Lung (tissue), 11 donors: ENCODE measurements at regions not wholly inside any gene's neighbourhood (a gene's known extent, or its start where the extent isn't known, plus 50 kb on each side); places are given as distances from the start of the nearest gene placed in this dataset.
"Not testable (repeated sequence)": the region's sequence is repeated elsewhere in the genome, so short reads cannot be mapped to it uniquely, and the experiment has no call there.

Experiments used
- ATAC-seq: fragments of 200-7000 bp; cut with Tn5 transposase; one replicate; pipeline ENCODE4 v1.9.1; 2020; ENCODE audit warnings: moderate number of reproducible peaks; ENCODE audit not compliant: insufficient read depth, low FRiP score
- DNase-seq, 3 donors: peaks; one replicate each; pipeline ENCODE4 v3.0.0-alpha.2; 2013 to 2017
- H3K27ac ChIP-seq, 2 donors: one replicate each; pipeline ENCODE4 v1.5.1; 2013; ENCODE audit warnings: mild to moderate bottlenecking in 2 of 2, moderate library complexity in 2 of 2, control low read depth in 1 of 2, inconsistent platforms in 1 of 2, low read depth in 1 of 2, low read length in 1 of 2
- H3K27me3 ChIP-seq, 3 donors: one replicate each; pipeline ENCODE4 v1.5.1; 2013; ENCODE audit warnings: low read length in 2 of 3; ENCODE audit not compliant: control insufficient read depth in 3 of 3, insufficient read depth in 3 of 3
- H3K36me3 ChIP-seq, 4 donors: one replicate each; pipeline ENCODE4 v1.5.1; 2013; ENCODE audit warnings: low read length in 4 of 4, mild to moderate bottlenecking in 1 of 4, moderate library complexity in 1 of 4; ENCODE audit not compliant: control insufficient read depth in 4 of 4, insufficient read depth in 4 of 4
- H3K4me1 ChIP-seq, 5 donors: one replicate each; pipeline ENCODE4 v1.5.1; 2013; ENCODE audit warnings: low read length in 5 of 5, mild to moderate bottlenecking in 2 of 5, moderate library complexity in 1 of 5; ENCODE audit not compliant: control insufficient read depth in 5 of 5, insufficient read depth in 5 of 5
- H3K4me3 ChIP-seq: one replicate; pipeline ENCODE4 v1.5.1; 2013; ENCODE audit warnings: mild to moderate bottlenecking, control low read depth, moderate library complexity
- H3K9ac ChIP-seq, 2 donors: one replicate each; pipeline ENCODE4 v1.5.1; 2013; ENCODE audit warnings: low read length in 2 of 2, control low read depth in 1 of 2; ENCODE audit not compliant: insufficient read depth in 1 of 2
- H3K9me3 ChIP-seq, 4 donors: one replicate each; pipeline ENCODE4 v1.5.1; 2013; ENCODE audit warnings: low read length in 3 of 4, mild to moderate bottlenecking in 1 of 4, moderate library complexity in 1 of 4; ENCODE audit not compliant: control insufficient read depth in 4 of 4, insufficient read depth in 3 of 4
- CTCF ChIP-seq: IDR thresholded peaks from 2 replicates; pipeline ENCODE4 v1.5.1; 2012; ENCODE audit warnings: mild to moderate bottlenecking; ENCODE audit errors: control extremely low read depth, extremely low read depth
- WGBS, 2 donors: extraction: QIAGEN DNeasy Blood & Tissue Kit; methylation state at CpG; one replicate each; pipeline ENCODE4 v1.1.7; 2013; 5-methylcytosine and 5-hydroxymethylcytosine counted together
- donor health status: control.
- donor health status: control.
- donor health status: Bipolar disorder and iron deficiency.
- donor health status: healthy.
- donor health status: DM: yes; HTN: yes; CAD: no.

GRCh38 chr6:67812693-67813092 is 822.4 kb upstream of the ADGRB3 start:
- Histone ChIP-seq H3K4me3 (no peak overlapping the region), H3K9ac (no peak overlapping the region), H3K4me1 (no peaks in the 10 kb centered on the region), H3K9me3 (peaks cover 0 to 6% (median 1%) of the 10 kb centered on the region in 4 donors), H3K27me3 (no peaks in the 10 kb centered on the region), H3K36me3 (no peaks in the 10 kb centered on the region), H3K27ac (no peak overlapping the region)
- WGBS, 2 donors = 90 to 94% methylated on average over 1 of the region's 1 CpG
- ATAC-seq = no peak
- DNase-seq = no peak
- no peak for TF ChIP-seq CTCF

DNA sequence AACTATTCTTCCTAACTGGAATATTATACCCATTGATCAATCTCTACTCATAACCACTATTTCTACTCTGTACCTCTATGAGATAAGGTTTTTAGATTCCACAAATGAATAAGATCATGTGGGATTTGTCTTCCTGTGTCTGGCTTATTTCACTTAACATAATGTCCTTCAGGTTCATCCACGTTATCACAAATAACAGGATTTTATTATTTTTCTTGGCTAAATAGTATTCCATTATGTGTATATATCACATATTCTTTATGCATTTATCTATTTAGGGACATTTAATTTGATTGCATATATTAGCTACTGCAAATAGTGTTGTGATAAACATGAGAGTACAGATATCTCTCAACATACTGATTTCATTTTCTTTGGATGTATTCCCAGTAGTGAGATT is 823.0 kb upstream of the ADGRB3 start:
- peaks cover 0 to 6% (median 1%) of the 10 kb centered on the region in 4 donors for H3K9me3 ChIP-seq
- no peaks in the 10 kb centered on the region for H3K36me3 ChIP-seq
- no peak overlapping the region for H3K9ac ChIP-seq
- H3K4me1 ChIP-seq = no peaks in the 10 kb centered on the region
- H3K27ac ChIP-seq = no peak overlapping the region
- 78 to 88% methylated on average over 1 of the region's 1 CpG for WGBS, 2 donors
- ATAC-seq (no peak), DNase-seq (no peak)
- no peaks in the 10 kb centered on the region for H3K27me3 ChIP-seq
- no peak overlapping the region for H3K4me3 ChIP-seq
- TF ChIP-seq CTCF = no peak

DNA sequence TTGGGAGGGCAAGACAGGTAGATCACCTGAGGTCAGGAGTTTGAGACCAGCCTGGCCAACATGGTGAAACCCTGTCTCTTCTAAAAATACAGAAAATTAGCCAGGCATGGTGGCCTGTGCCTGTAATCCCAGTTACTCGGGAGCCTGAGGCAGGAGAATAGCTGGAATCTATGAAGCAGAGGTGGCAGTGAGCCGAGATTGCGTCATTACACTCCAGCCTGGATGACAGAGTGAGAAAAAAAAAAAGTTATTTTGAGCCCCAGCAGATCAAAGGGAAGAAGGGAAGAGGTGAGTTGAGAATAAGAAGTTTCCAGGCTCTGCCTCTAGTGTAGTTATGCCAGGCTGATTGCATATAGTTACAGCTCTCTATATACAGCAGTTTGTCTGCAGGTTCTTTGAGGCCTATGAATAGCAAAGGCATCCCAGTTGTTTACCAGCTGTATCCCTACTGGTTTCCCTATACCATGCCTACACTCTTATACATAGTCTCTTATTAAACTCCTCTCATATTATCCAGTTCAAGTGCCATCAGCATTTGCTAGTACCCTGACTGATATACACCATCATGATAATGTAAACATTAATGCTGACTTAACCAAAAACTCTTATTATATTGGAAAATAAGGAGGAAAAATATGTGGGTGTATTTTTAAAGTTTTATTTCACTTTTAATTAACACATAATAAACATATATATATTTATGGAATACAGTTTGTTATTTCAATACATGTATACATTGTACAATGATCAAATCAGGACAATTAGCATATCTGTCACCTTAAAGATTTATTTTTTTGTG is 823.6 kb upstream of the ADGRB3 start:
- 73 to 81% methylated on average over 3 of the region's 3 CpGs for WGBS, 2 donors
- no peak for TF ChIP-seq CTCF

DNA sequence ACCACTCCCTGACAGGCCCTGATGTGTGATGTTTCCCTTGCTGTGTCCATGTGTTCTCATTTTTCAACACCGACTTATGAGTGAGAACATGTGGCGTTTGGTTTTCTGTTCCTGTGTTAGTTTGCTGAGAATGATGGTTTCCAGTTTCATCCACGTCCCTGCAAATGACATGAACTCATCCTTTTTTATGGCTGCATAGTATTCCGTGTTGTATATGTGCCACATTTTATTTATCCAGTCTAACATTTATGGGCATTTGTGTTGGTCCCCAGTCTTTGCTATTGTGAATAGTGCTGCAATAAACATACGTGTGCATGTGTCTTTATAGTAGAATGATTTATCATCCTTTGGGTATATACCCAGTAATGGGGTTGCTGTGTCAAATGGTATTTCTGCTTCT is 830.3 kb upstream of the ADGRB3 start:
- not testable (repeated sequence) for H3K4me1 ChIP-seq, H3K36me3 ChIP-seq, H3K27me3 ChIP-seq, DNase-seq, H3K4me3 ChIP-seq, ATAC-seq, H3K9ac ChIP-seq, H3K27ac ChIP-seq, H3K9me3 ChIP-seq
- WGBS, 2 donors = 84 to 96% methylated on average over 5 of the region's 5 CpGs

More for the DNA sequence above, 823.6 kb upstream of the ADGRB3 start:
- DNase-seq = no peak
- Histone ChIP-seq H3K4me3 (no peak overlapping the region), H3K36me3 (no peaks in the 10 kb centered on the region), H3K27me3 (no peaks in the 10 kb centered on the region), H3K9me3 (peaks cover 0 to 6% (median 1%) of the 10 kb centered on the region in 4 donors), H3K9ac (no peak overlapping the region), H3K4me1 (no peaks in the 10 kb centered on the region), H3K27ac (no peak overlapping the region)
- ATAC-seq = no peak
